ENCODE measurements at regions not wholly inside any gene's neighbourhood (a gene's known extent, or its start where the extent isn't known, plus 50 kb on each side); places are given as distances from the start of the nearest gene placed in this dataset.
"Not testable (repeated sequence)": the region's sequence is repeated elsewhere in the genome, so short reads cannot be mapped to it uniquely, and the experiment has no call there.

- no peak for DNase-seq (ENCODE audit: low read depth)
These were observed 195.5 kb downstream of the BCL11A start for GRCh38 chr2:60357996-60358395.

- DNase-seq (ENCODE audit: low read depth) = no peak
These were observed 197.1 kb downstream of the BCL11A start for GRCh38 chr2:60356346-60356745.

GRCh38 chr2:60355849-60356261 is 197.6 kb downstream of the BCL11A start:
- no peak for DNase-seq (ENCODE audit: low read depth)

- no peak for DNase-seq (ENCODE audit: low read depth)
These were observed 198.7 kb downstream of the BCL11A start for GRCh38 chr2:60354713-60355112.

- no peak for DNase-seq (ENCODE audit: low read depth)
These were observed 199.6 kb downstream of the BCL11A start for GRCh38 chr2:60353863-60354262.

- DNase-seq (ENCODE audit: low read depth) = no peak
These were observed 200.1 kb downstream of the BCL11A start for GRCh38 chr2:60353406-60353800.

- no peak for DNase-seq (ENCODE audit: low read depth)
These were observed 200.7 kb downstream of the BCL11A start for GRCh38 chr2:60352491-60353405.

- DNase-seq (ENCODE audit: low read depth) = no peak
These were observed 201.7 kb downstream of the BCL11A start for GRCh38 chr2:60351802-60352201.

- no peak for DNase-seq (ENCODE audit: low read depth)
These were observed 202.1 kb downstream of the BCL11A start for GRCh38 chr2:60351321-60351720.

GRCh38 chr2:60350791-60351190 is 202.7 kb downstream of the BCL11A start:
- no peak for DNase-seq (ENCODE audit: low read depth)

GRCh38 chr2:60347781-60348180 is 205.7 kb downstream of the BCL11A start:
- DNase-seq (ENCODE audit: low read depth) = no peak

- DNase-seq (ENCODE audit: low read depth) = not testable (repeated sequence)
These were observed 211.0 kb downstream of the BCL11A start for GRCh38 chr2:60342491-60342890.

GRCh38 chr2:60341151-60341550 is 212.3 kb downstream of the BCL11A start:
- no peak for DNase-seq (ENCODE audit: low read depth)

- DNase-seq (ENCODE audit: low read depth) = no peak
These were observed 214.2 kb downstream of the BCL11A start for GRCh38 chr2:60339286-60339685.

GRCh38 chr2:60337142-60337497 is 216.3 kb downstream of the BCL11A start:
- DNase-seq (ENCODE audit: low read depth) = no peak

GRCh38 chr2:60336442-60337141 is 216.9 kb downstream of the BCL11A start:
- DNase-seq (ENCODE audit: low read depth) = no peak

GRCh38 chr2:60335533-60336237 is 217.8 kb downstream of the BCL11A start:
- no peak for DNase-seq (ENCODE audit: low read depth)

- DNase-seq (ENCODE audit: low read depth) = no peak
These were observed 218.8 kb downstream of the BCL11A start for GRCh38 chr2:60334610-60335009.

GRCh38 chr2:60333264-60333663 is 220.2 kb downstream of the BCL11A start:
- no peak for DNase-seq (ENCODE audit: low read depth)

GRCh38 chr2:60331115-60331809 is 222.2 kb downstream of the BCL11A start:
- DNase-seq (ENCODE audit: low read depth) = no peak

GRCh38 chr2:60329225-60329624 is 224.2 kb downstream of the BCL11A start:
- no peak for DNase-seq (ENCODE audit: low read depth)

- no peak for DNase-seq (ENCODE audit: low read depth)
These were observed 228.9 kb downstream of the BCL11A start for GRCh38 chr2:60324536-60324935.

All from stimulated activated CD8-positive, alpha-beta memory T cell treated with anti-CD3 and anti-CD28 coated beads, Interleukin-4, amount 100 ng/mL, for 24 hours (primary cell).